ENCODE measurements at regions not wholly inside any gene's neighbourhood (a gene's known extent, or its start where the extent isn't known, plus 50 kb on each side); places are given as distances from the start of the nearest gene placed in this dataset.

DNA sequence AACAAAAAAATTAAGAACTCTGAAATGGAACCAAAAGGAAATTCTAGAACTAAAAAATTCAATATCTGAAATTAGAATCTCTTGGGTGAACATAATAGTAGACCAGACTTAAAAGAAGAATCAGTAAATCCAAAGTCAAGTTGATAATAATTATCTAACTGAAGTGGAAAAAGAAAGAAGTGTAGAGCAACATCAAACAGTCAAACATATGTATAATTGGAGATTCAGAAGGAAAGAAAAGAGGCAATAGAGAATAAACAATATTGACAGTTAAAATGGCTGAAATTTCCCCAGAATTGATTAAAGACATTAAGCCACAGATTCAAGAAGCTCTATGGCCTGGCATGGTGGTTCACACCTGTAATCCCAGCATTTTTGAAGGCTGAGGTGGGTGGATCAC is 383.6 kb downstream of the PREX1 start:
- TF ChIP-seq, protein P1, sequence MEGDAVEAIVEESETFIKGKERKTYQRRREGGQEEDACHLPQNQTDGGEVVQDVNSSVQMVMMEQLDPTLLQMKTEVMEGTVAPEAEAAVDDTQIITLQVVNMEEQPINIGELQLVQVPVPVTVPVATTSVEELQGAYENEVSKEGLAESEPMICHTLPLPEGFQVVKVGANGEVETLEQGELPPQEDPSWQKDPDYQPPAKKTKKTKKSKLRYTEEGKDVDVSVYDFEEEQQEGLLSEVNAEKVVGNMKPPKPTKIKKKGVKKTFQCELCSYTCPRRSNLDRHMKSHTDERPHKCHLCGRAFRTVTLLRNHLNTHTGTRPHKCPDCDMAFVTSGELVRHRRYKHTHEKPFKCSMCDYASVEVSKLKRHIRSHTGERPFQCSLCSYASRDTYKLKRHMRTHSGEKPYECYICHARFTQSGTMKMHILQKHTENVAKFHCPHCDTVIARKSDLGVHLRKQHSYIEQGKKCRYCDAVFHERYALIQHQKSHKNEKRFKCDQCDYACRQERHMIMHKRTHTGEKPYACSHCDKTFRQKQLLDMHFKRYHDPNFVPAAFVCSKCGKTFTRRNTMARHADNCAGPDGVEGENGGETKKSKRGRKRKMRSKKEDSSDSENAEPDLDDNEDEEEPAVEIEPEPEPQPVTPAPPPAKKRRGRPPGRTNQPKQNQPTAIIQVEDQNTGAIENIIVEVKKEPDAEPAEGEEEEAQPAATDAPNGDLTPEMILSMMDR (IDR thresholded peaks at IDR 0.05), result no peak
- no peak for TF ChIP-seq POLR2A (IDR thresholded peaks at IDR 0.05)

Data from right lobe of liver (tissue), 4 donors.